NCI-H1092 (cell line): ENCODE measurements at regions not wholly inside any gene's neighbourhood (a gene's known extent, or its start where the extent isn't known, plus 50 kb on each side); places are given as distances from the start of the nearest gene placed in this dataset.

Source experiments
- DNase-seq: peaks from one replicate; lab custom pipeline; 2025; lab: John Stamatoyannopoulos, UW

DNA sequence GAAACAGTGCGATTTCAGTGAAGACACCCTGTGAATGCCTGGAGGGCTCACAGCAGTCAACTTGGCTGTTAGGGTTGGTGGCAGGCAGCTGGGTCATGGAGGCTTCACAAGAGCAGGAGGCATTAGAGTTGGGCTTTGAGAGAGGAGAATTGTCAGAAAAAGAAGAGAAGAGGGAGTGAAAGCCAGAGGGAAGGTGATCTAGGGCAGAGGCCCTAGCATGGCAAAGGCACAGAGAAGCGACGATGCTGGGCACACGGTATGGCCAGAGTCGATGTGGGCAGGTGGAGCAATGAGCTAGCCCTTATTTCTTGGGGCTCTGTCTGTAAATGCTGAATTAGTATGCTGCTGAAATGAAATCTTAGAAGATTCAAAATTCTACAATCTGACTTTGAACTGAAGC, 52.6 kb upstream of the OLFM4 start:
- no peak for DNase-seq

DNA sequence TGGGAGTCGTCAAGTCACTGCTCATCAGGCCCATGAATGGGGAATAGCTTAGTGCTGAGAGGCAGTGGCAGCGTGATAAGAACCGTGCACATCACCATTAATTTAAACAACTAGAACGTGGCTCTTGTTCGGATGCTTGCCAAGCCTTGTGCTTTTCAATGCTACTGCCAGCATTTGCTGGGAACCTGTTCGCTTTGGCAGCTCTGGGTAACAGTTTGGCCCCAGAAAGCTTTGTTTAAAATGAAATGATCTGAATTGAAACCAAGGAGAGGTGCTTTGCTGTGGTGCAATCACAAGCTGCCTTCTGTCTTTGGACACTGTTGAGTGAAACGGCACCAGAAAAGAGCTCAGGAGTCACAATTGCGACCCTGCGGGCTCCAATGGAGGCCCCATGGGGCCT, 53.5 kb upstream of the OLFM4 start:
- DNase-seq = peak; percentile 33

DNA sequence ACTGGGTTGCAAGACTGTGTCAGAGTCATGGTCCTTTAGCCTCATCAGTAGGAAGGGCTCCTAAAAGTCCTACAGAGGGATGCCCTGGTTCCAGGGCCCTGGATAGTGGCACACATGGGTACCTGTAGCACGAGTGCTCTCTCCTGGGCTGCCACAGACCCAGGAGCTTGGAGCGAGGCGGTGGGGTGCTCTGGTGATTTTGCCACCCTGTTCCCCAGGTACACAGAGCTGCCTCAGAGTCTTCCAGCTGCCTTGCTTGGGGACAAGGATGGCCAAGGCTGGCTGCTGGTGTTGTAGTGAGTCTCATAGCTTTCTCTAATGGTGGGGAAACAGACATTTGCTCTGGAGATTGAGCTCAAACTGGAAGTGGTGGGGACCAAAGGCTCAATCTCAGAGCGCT, 53.9 kb upstream of the OLFM4 start:
- no peak for DNase-seq

DNA sequence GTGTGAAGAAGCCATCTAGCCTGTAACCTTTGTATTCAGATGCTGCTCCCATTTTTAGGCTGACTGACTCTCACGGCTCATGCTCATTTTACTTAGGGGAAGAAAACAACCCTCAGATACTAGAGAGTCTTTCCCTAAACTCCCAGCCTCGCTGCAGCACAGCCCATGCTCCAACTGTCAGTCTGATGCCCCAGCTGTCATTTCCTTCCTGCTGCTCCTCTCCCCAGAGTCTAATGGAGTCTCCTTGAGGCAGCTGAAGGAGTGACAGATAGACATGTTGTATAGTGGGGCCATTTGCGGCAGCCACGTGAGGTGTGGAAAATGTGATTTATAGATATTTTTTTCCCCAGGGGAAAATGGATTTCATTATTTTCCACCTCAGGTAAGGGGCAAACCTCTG, 59.2 kb upstream of the OLFM4 start:
- no peak for DNase-seq

DNA sequence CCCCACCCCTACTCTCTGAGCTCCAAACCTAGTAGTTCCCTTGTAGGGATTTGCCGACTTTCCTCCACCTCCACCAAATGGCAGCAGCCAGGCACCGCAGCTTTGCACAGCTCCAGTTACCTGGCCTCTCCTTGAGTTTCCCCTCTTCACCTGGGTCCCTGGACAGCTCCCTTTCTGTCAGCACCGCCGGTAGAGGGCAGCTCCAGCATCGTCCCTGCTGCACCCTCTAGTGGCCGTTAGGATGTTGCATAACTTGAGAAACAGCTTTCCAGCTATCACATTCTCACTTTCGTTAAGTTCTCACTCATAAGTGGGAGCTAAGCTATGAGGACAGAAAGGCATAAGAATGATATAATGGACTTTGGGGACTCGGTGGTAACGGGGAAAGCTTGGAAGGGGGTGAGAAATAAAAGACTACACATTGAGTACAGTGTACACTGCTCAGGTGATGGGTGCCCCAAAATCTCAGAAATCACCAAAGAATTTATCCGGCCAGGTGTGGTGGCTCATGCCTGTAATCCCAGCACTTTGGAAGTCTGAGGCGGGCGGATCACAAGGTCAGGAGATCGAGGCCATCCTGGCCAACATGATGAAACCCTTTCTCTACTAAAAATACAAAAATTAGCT, 60.4 kb upstream of the OLFM4 start:
- peak; percentile 72 for DNase-seq

DNA sequence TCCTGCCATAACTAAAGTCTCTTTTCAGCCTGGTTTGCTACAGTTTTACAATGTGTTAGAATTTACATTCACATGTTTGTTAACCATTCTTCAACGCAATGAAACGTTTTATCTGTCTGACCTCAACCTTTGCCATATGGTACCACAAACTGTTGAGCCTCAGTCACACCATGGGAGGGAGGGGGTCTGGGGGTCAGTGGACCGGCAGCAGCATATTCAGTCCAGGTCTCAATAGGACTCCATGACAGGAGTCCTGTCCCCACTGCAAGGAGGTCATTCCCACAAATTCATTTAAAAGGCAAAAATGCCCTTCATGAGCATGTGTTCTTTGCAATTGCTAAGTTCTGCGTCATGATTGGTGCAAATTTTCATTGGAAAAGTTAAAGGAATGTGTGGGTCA, 66.6 kb upstream of the OLFM4 start:
- DNase-seq = no peak

DNA sequence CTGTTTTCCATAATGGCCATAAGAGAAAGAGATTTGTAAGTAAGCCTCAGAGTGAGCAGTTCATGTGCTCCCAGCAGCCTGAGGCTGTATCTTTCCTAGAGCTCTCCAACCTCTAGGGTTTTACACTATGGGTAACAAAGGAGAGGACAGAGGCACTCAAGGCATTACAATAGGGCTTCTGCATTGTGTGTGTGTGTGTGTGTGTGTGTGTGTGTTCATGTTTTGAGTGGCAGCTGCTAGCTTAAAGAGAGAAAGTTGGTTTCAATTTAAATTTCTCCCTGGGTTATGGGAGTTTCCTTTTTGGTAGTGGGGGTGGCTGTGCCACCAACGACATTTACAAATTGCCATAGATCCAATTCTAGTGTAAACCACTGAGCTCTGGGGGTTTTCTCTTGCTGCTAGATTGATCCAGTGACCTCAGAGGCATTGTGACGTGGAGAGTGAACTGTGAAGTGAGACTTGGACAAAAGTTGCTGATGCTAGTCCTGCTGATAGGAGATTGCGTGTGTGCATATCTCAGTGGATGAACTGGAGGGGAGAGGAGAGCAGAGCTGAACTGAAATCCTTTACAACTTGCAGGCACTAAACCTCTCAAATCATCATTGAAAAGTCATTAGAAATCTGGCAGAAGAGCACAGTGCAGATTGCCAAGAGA, 67.2 kb upstream of the OLFM4 start:
- no peak for DNase-seq

DNA sequence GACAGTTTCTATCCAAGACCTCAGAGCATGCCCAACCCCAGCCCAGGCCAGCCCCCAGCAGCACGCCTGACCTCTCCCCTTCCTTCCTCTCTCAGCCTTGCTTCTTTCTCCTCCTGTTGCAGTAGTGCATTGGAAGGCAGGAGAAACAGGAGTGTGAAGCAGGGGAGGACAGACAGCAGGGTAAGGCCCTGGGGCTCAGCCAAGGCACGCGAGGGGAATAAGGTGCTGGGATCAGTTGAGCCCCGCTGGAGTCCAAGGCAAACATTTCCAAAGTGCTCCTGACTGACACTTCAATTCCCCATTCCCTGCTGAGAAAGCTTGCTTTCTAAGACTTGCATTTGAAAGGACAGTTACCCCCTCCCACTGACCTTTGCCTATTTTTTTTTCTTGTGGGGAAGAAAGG, 73.1 kb upstream of the OLFM4 start:
- DNase-seq = no peak

DNA sequence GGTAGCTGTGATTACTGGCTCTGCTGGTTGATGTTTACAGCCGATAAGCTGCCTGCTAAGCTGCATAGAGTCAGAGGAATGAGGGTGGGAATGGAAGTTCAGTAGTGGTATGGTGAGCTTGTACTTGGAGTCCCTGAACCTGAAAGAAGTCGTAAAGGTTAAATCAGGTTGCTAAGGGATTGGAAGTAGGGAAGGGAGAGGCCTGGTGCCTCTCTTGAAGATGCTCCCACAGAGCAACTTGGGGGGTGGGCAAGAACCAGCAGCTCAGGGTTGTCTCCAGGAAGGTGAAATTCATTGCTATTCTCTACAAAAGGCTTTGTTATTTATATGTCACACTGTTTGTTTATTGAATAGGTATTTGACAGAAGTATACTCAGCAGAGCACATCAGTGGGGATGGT, 73.8 kb upstream of the OLFM4 start:
- DNase-seq = no peak

DNA sequence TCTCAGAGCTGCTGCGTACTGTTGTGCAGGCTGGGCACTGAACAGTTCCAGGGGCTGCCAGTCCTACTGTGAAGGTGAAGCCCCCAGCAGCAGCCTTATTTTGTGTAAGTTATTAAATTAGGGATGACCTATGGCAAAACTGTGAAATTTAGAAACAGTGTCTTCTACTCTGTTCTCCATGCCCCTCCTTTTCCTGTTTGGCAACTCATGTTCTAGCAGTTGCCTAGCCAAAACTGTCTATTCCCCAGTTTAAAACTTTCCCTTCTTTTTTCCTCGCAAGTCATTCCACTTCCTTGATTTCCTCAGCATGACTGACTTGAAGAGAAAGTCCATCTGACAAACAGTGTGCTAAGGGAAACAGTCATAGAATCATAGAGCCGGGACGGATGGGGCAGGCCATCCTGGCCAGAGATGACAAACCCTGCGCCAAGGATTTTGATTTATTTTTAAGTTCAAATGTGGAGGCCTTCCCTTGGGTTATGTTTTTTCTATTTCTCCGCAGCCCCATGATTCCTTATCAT, 78.1 kb upstream of the OLFM4 start:
- DNase-seq = no peak

DNA sequence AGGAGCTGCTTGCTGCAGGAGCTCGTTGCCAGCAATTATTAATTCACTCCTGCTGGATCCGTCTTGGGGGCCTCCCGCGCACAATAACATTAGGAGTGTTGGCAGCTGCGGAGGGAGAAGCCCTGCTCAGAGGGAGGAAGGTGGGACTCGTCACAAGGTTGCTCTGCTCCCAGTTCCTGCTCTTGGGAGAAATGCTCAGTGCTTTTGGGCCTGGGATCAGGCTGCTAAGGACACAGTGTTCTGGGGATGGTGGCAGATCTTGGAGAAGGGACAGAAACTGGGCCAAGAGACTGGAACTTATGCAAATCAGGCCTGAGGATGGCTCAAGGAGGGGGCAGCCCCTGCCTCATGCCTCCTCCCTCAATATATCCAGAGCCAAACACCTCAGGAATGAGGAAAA, 78.9 kb upstream of the OLFM4 start:
- DNase-seq = no peak

DNA sequence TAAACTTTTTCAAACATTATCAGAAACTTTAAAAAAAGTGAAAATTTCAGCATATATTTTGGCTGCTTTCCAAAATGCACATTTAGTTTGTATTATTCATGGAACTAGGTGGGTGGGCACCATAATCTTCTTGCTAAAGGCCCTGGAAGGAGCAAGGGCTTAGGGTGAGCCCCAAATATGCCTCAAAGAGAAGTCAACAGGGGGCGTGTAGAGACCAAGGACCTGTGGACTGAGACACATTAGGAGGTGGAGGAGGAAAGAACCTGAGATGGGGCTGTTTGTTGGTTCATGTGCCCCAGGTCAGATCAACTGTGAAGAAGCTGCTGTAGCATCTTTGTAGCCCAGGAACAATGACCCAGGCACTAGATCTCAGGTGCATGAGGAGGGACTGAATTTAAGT, 79.6 kb upstream of the OLFM4 start:
- no peak for DNase-seq

DNA sequence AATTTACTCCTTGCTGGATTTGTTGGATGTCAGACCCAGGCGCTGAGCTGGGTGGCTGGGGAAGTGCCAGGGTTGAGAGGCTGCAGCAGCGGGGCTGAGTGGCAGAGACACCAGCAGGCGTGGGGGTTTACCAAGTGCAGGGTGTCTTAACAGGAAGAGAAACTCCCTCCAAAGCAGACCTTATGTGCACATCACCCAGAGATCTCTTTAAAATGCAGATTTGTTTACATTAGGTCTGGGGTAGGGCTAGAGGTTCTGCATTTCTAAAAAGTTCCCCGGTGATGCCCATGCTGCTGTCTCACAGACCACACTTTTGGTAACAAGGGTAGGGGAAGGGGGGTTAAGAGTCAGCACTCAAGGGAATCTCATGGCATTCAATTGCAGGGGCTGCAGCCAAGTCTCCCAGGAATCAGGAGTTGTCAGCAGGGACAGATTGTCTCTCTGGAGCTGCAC, 80.7 kb upstream of the OLFM4 start:
- no peak for DNase-seq

DNA sequence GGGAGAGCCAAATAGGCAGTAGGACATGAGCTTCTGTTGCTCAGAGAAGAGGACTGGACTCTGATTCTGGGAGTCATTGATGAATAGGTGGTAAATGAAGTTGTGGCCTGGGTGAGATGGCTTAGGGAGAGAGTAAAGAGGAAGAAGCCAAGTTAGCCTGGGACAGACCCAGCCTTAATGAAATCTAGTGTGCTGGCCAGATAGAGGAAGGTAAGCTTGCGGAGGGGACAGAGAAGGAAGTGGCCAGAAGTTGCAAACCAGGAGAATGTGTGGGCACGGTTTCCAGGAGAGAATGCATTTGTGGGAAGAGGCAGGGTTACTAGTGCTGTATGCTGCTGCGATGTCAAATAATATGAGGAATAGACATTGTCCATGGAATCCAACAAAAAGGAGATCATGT, 83.3 kb upstream of the OLFM4 start:
- DNase-seq = no peak

DNA sequence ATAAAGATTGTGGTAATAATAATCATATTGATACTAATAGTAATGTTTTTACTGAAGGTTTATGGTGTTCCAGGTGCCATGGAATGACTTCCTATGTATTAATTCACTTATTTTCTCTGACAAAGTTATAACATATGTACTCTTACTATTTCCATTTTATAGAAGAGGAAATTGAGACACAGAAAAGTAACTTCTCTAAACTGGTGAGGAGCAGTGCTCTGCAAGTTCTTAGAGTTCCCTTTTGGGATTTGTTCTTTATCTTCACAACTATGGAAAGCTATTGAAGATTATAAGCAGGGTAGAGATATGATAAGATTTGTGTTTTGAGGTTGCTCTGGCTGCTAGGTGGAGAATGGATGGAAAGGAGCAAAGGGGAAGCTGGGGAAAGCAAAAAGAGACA, 83.9 kb upstream of the OLFM4 start:
- no peak for DNase-seq

DNA sequence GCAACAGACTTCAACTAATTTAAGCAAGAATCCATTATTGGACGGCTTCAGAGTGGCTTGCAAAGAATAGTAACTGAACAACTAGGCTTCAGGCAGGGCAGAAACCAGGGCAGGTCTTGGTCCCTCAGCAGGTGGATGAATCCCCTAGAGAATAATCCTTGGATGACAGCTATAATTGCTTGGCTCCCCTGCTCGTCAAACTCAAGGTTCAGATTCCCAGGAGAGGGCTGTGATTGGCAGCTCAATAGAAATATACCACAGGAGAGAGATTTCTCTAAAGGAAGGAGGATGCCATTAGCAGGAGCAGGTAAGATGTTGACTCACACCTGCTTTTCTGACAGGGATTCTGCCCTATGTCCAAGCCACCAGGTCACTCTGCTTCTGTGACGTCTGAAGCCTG, 89.6 kb upstream of the PCDH8 start:
- no peak for DNase-seq

DNA sequence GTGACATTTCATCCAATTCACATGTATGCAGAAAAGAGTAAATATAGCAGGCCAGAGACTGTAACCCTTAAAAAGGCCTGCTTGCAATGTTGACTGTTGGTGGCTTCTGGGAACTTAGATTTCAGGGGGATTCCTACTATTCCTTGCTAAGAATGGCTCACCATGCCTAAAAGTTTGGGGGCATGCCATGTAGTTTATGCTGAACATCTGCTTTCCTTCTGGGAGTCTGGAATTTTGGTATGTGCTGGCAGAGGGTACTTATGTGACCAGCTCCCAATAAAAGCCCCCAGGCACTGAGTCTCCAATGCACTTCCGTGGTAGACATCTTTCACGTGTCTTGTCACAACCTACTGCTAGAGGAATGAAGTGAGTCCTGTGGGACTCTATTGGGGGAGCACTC, 88.4 kb upstream of the PCDH8 start:
- DNase-seq = no peak

DNA sequence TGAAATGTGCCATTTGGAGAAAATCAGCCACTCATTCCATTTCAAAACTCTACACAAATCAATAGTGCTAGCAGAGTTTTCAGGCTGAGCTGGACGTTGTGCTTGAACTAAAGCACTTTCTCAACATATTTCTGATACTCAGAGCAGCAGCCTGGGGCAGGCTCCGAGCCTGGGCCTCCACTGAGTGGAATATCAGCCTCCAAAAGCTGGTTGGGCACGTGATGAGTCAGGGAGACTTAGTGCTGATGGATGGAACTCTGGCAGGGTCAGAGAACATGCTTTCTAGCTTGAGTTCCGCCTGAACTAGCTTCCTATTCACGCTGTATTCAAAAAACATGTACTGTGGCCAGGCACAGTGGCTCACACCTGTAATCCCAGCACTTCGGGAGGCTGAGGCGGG, 85.8 kb upstream of the PCDH8 start:
- DNase-seq = no peak

DNA sequence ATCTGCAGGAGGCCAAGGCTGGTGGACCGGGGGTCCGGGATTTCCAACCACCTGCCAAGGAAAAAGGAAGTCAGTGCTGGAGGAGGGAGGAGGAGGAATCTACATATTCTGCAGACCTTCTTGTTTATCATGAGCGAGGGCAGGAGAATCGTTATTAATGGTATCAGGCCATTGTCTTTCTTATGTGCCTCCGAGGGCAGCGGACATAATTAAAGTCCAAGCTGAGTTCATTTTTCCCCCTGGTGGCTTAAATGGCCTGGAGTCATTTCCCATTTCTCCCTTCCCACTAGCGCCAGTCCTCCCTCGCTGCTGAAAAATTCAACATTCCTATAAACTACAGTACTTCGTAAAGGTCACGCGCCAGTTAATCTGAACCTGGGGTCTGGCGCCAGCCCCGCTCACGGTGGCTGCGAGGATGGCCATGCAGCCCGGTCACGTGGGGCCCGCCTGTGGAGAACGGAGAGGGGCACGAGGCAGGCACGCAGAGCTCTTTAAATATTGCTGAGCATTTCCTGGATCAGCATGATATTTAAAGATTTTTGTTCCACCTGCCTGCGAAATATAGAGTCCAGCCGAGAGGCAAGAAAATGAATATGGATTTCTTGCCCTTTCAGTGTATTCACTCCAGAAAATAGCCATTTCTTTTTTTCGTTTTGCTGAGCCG, 85.2 kb upstream of the PCDH8 start:
- no peak for DNase-seq

DNA sequence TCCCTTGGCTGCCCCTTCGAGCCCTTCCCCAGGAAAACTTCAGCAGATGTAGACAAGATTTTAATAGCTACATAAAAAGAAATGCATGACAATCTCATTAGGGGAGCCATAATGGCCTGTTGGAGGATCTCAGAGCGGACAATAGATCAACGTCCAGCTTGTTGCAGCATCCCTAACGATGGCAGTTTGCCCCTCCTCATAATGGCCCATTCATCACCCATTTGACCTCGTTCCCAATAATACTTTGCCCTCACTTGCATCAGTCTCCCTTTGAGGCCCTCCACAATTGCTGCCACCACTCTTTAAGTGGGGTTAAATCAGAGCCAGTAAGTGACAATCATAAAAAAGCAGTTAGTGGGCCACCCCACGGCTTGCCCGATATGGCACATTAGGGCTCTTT, 84.7 kb upstream of the PCDH8 start:
- DNase-seq = no peak

DNA sequence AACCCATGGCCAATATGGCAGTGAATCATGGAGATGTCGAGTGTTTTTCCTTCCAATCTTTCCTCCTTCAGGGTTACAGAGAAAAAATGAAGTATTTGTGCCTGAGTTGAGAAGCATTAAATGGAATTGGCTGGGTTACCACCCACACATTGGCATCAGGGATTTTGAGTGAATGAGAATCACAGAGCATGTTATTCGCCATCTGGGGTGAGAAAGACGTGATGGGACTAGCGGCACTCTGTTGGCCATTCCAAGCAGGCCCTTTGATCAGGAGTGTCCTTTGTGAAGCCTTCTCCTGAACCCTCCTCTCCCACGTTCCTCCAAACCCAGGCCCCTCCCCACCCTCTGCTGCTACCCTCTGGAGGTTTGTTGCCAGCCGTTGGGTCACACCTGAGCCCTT, 84.2 kb upstream of the PCDH8 start:
- no peak for DNase-seq

DNA sequence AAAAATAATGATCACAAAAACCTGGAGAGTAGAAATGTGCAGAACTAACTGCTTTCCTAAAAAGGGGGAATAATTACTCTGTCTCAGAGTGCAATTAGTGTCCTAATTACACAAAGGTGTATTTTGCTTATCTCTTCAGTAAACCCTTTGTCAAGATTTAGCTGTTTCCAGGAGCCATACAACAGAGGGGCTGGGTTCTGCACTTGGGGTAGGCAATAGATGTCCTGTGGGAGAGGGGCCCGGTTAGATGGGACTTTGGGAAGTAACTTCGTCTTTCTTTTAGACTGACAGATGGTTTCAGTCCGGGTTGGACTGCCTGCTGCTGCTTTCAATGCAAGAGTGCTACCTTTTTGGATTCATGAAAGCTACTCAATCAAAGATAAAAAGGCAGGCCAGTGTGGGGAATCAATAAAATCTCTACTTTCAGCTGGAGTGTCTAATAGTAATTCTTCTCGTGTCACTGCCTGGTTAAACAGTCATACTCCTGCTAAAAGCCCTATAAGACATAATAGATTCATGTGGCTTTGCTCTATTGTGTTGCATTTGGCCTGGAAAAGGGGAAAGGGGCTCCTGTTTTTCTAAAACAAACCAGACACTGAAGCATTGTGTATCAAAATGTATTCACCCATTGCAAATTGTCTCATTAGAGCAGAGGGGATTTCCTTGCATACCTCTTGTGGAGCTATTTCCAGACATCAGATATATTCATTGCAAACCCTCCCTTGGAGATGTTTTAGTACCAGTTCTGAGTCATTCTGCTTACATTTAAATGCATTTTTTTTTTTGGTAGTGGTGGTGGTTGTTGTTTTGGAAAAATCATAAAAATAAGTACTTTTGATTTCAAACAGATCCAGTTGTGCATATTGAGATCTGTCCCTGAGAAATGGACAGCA, 83.3 kb upstream of the PCDH8 start:
- DNase-seq = no peak
